Keratinocyte (primary cell): ENCODE measurements at regions not wholly inside any gene's neighbourhood (a gene's known extent, or its start where the extent isn't known, plus 50 kb on each side); places are given as distances from the start of the nearest gene placed in this dataset.

Experiments used
- DNase-seq: peaks from one replicate; pipeline ENCODE4 v3.0.0-alpha.2; 2011; ENCODE audit warnings: low read depth, missing footprints, low spot score
- FAIRE-seq: peaks from 2 replicates; lab custom pipeline; 2011; peaks lifted over from hg19 to GRCh38; lab: Jason Lieb, UNC
- H2AFZ ChIP-seq: 2 replicates; pipeline ENCODE4 v1.6.0; 2012; ENCODE audit warnings: low read length, control low read depth, inconsistent platforms; ENCODE audit not compliant: control insufficient read depth
- H3K27ac ChIP-seq: 2 replicates; pipeline ENCODE4 v1.5.1; 2011; ENCODE audit warnings: low read length; ENCODE audit not compliant: control insufficient read depth, insufficient read depth
- H3K27me3 ChIP-seq: 3 replicates; pipeline ENCODE4 v1.6.0; 2011; ENCODE audit warnings: low read length; ENCODE audit not compliant: control insufficient read depth, insufficient read depth; ENCODE audit errors: extremely low read depth
- H3K36me3 ChIP-seq, 2 experiments: 2 replicates in 1 of 2; 3 replicates in 1 of 2; pipeline ENCODE4 v1.5.1; 2011; ENCODE audit warnings: low read length in 2 of 2, mild to moderate bottlenecking in 1 of 2; ENCODE audit not compliant: control insufficient read depth in 2 of 2, insufficient read depth in 2 of 2; ENCODE audit errors: extremely low read depth in 1 of 2
- H3K4me1 ChIP-seq: 3 replicates; pipeline ENCODE4 v1.5.1; 2011; ENCODE audit warnings: low read length; ENCODE audit not compliant: control insufficient read depth, insufficient read depth; ENCODE audit errors: extremely low read depth
- H3K4me2 ChIP-seq: 3 replicates; pipeline ENCODE4 v1.6.0; 2011; ENCODE audit warnings: low read depth, low read length; ENCODE audit not compliant: control insufficient read depth, insufficient read depth; ENCODE audit errors: extremely low read depth
- H3K4me3 ChIP-seq, 3 experiments: fragments of 200-600 bp in 1 of 3; sonication (generic) in 1 of 3; 2 replicates in 2 of 3; 3 replicates in 1 of 3; pipeline ENCODE4 v1.5.1; 2011 to 2016; ENCODE audit warnings: low read length in 3 of 3, mild to moderate bottlenecking in 3 of 3, control low read depth in 2 of 3, inconsistent platforms in 1 of 3, low read depth in 1 of 3, mixed read lengths in 1 of 3, mixed run types in 1 of 3, moderate library complexity in 1 of 3; ENCODE audit not compliant: control insufficient read depth in 2 of 3, insufficient read depth in 2 of 3; ENCODE audit errors: extremely low read depth in 1 of 3
- H3K79me2 ChIP-seq: 2 replicates; pipeline ENCODE4 v1.6.0; 2012; ENCODE audit warnings: low read length; ENCODE audit not compliant: control insufficient read depth, insufficient read depth
- H3K9ac ChIP-seq: 3 replicates; pipeline ENCODE4 v1.6.0; 2011; ENCODE audit warnings: low read length; ENCODE audit not compliant: control insufficient read depth, insufficient read depth; ENCODE audit errors: extremely low read depth
- H3K9me1 ChIP-seq: 3 replicates; pipeline ENCODE4 v1.6.0; 2011; ENCODE audit warnings: low read length; ENCODE audit not compliant: control insufficient read depth, insufficient read depth; ENCODE audit errors: extremely low read depth
- H3K9me3 ChIP-seq: 2 replicates; pipeline ENCODE4 v1.5.1; 2012; ENCODE audit warnings: low read depth, low read length; ENCODE audit not compliant: control insufficient read depth
- H4K20me1 ChIP-seq: 3 replicates; pipeline ENCODE4 v1.6.0; 2011; ENCODE audit warnings: low read length; ENCODE audit not compliant: control insufficient read depth, insufficient read depth; ENCODE audit errors: extremely low read depth
- CTCF ChIP-seq, 3 experiments: IDR thresholded peaks in 1 of 3; conservative IDR thresholded peaks in 1 of 3; optimal IDR thresholded peaks in 1 of 3; 2 replicates in 2 of 3; 3 replicates in 1 of 3; pipeline versions ENCODE3 to v1.5.1; 2011; ENCODE audit warnings: low read length in 3 of 3, mild to moderate bottlenecking in 3 of 3, moderate library complexity in 2 of 3, control low read depth in 1 of 3, inconsistent platforms in 1 of 3; ENCODE audit not compliant: insufficient read depth in 2 of 3; ENCODE audit errors: extremely low read depth in 1 of 3
- EZH2 ChIP-seq: IDR thresholded peaks from one replicate; pipeline ENCODE4 v1.6.1; 2012; ENCODE audit warnings: inconsistent platforms, mild to moderate bottlenecking, low read length, moderate library complexity
- dilution Hi-C: fragments of 300-500 bp; cut with MboI; formaldehyde crosslinking; loops from one replicate; pipeline ENCODE4 v1.7.0; 2020; ENCODE audit warnings: low sequenced_read_pairs; ENCODE audit not compliant: extremely low pct_ligation_motif_present

DNA sequence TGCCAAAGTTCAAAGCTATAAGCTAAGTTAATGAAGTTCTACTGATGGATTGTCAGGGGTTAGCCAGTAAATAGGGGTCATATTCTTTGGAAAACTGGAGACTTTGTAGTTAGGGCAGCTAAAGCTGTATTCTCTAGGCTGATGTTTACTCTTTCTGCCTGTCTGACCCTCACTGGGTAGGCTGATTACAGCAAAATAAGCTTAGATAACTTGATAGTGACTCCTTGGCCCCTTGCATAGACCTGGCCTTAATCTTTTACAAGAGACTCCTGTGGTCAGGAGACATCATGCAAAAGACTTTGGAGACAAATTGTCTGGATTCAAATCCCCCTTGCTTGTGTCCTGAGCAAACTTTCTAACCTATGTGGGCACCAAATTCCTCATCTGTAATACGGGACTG is 314.4 kb upstream of the MSX2 start:
- dilution Hi-C loops: no loop called here
- no peak overlapping the region for H3K4me2 ChIP-seq

GRCh38 chr5:174410716-174411478 is 313.5 kb upstream of the MSX2 start:
- Histone ChIP-seq H3K9me3 (no peaks in the 10 kb centered on the region), H3K27me3 (no peaks in the 10 kb centered on the region), H3K79me2 (no peaks in the 10 kb centered on the region), H3K36me3 (no peaks in the 10 kb centered on the region), H3K27ac (no peak overlapping the region), H3K4me2 (no peak overlapping the region), H3K4me3 (no peak overlapping the region), H3K9ac (no peak overlapping the region), H3K4me1 (no peaks in the 10 kb centered on the region), H2AFZ (no peak overlapping the region), H3K9me1 (no peaks in the 10 kb centered on the region), H4K20me1 (no peaks in the 10 kb centered on the region)
- DNase-seq (no peak), FAIRE-seq (no peak)
- dilution Hi-C loops: no loop called here
- no peak for TF ChIP-seq CTCF (optimal IDR thresholded peaks at IDR 0.05 in 1 of 3, IDR thresholded peaks at IDR 0.05 in 1 of 3, conservative IDR thresholded peaks at IDR 0.05 in 1 of 3; ENCODE audit: extremely low read depth in 1 of 3, insufficient read depth in 2 of 3, low read length in 3 of 3)
- TF ChIP-seq EZH2: no peak

More for the DNA sequence above, 314.4 kb upstream of the MSX2 start:
- Histone ChIP-seq H3K27me3 (no peaks in the 10 kb centered on the region), H4K20me1 (no peaks in the 10 kb centered on the region), H3K79me2 (no peaks in the 10 kb centered on the region), H2AFZ (no peak overlapping the region), H3K9me1 (no peaks in the 10 kb centered on the region), H3K9ac (no peak overlapping the region), H3K4me3 (no peak overlapping the region), H3K27ac (no peak overlapping the region), H3K9me3 (no peaks in the 10 kb centered on the region), H3K4me1 (no peaks in the 10 kb centered on the region), H3K36me3 (no peaks in the 10 kb centered on the region)
- no peak for TF ChIP-seq EZH2
- no peak for TF ChIP-seq CTCF (optimal IDR thresholded peaks at IDR 0.05 in 1 of 3, IDR thresholded peaks at IDR 0.05 in 1 of 3, conservative IDR thresholded peaks at IDR 0.05 in 1 of 3; ENCODE audit: extremely low read depth in 1 of 3, insufficient read depth in 2 of 3, low read length in 3 of 3)
- DNase-seq: no peak
- no peak for FAIRE-seq
